Activated CD8-positive, alpha-beta memory T cell treated with anti-CD3 and anti-CD28 coated beads, Interleukin-2, amount 10 ng/mL, durations not matched to agents 7 days and 5 days (primary cell): ENCODE measurements at regions not wholly inside any gene's neighbourhood (a gene's known extent, or its start where the extent isn't known, plus 50 kb on each side); places are given as distances from the start of the nearest gene placed in this dataset.

Experiments
- ATAC-seq: fragments of 150-1000 bp; cut with Tn5 transposase; one replicate; pipeline ENCODE4 v1.10.0; 2021; ENCODE audit warnings: moderate library complexity
- CTCF ChIA-PET: fragments of 350-600 bp; sonication (Branson Sonifier 250); formaldehyde crosslinking; loops from one replicate; lab custom pipeline; 2021; ENCODE audit warnings: antibody characterized with exemption; lab: Charles Lee
- DNase-seq: peaks from one replicate; pipeline ENCODE4 v3.0.0-alpha.2; 2020
- H3K27ac Mint-ChIP-seq: one replicate; pipeline ENCODE4 v1.8.0; 2021; ENCODE audit warnings: mild to moderate bottlenecking, mixed read lengths
- H3K27me3 Mint-ChIP-seq: one replicate; pipeline ENCODE4 v1.8.0; 2021; ENCODE audit warnings: mixed read lengths
- H3K36me3 Mint-ChIP-seq: one replicate; pipeline ENCODE4 v1.8.0; 2021; ENCODE audit warnings: mild to moderate bottlenecking, mixed read lengths
- H3K4me1 Mint-ChIP-seq: one replicate; pipeline ENCODE4 v1.8.0; 2021; ENCODE audit warnings: mixed read lengths
- H3K4me3 Mint-ChIP-seq: one replicate; pipeline ENCODE4 v1.8.0; 2021; ENCODE audit warnings: mild to moderate bottlenecking, moderate library complexity, mixed read lengths
- H3K9me3 Mint-ChIP-seq: one replicate; pipeline ENCODE4 v1.8.0; 2022; ENCODE audit warnings: low read depth, mixed read lengths

DNA sequence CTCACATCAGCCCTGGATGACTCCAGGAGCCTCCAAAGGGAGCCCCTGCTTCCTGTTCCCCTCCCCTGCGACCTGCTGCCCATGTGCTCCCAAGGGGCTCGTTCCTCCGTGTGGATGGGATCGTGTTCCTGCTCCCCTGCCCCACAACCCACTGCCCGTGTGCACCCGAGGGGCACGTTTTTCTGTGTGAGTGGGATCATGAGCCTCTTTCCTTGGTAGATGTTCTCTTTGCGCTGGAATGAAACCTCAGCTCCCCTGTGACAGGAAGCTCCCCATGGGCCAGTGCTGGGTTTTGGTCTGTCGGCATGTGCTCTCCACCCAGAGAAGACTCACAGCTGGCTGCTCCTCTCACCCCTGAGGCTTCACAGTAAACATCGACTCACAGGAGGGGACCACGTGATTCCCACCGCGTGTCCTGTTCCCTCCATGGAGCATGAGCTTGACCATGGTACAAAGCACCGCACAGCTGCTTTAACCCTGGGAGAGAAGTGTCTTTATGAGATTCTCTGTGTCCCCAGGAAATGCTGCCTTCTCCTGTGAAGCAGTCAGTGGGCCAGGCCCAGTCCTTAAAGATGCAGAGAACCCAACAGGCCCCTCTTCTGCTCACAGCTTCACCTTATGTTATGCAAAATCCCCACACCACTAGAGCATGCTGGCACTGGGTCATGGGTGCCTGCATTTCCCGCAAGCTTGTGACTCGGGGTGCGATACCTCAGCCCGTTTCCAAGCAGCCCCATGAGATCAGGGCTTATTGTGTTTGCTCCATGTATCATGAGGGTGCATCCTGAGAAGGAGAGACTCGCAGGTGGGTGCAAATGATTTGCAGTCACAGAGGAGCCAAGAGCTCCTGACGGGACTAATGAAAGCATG is 215.1 kb downstream of the ERMARD start:
- DNase-seq (peak; percentile 26), ATAC-seq (no peak)
- Mint-ChIP-seq H3K27ac (no peak overlapping the region), H3K4me3 (no peak overlapping the region), H3K27me3 (peaks cover 16% of the 10 kb centered on the region), H3K4me1 (no peaks in the 10 kb centered on the region), H3K36me3 (no peaks in the 10 kb centered on the region), H3K9me3 (no peaks in the 10 kb centered on the region)
- CTCF ChIA-PET = interaction anchor here (1.1 kb wide), 1 partner anchor 24 kb away, joined by 3 read pairs; no protein-coding TSS in a partner anchor

DNA sequence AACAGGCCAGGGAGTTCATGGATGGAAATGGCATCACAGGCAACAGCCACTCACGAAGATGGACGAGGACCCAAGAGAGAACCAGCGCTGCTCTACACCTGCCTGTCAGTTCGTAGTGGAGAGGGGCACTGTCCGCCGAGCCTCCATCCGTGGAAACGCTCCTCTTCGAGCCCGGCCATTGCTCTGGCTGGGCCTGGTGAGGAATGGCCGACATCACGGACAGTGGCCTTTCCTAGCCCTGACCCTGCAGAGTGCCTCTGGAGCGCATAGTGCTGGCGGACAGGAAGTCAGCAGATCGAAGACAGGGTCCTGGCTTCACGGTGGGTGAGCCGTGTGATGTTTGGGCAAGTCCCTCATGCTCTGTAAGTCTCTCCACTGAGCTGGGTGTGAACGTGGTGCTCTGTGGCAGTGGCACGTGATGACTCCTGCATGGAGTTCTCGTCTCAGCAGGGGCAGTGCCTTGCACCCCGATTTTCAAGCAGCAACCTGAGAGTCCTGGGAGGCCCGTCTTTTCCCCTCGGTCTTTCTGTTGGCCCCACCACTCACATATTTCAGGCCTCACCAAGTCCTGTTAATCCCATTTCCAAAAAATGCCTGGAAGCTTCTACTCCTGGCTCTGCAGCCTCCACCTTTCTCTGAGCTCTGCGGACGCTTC is 214.4 kb downstream of the ERMARD start:
- DNase-seq = peak; percentile 33
- peaks cover 23% of the 10 kb centered on the region for H3K27me3 Mint-ChIP-seq
- H3K4me3 Mint-ChIP-seq = no peak overlapping the region
- ATAC-seq = no peak
- CTCF ChIA-PET = interaction anchor here (1.1 kb wide), 1 partner anchor 24 kb away, joined by 3 read pairs; no protein-coding TSS in a partner anchor
- H3K27ac Mint-ChIP-seq = no peak overlapping the region
- no peaks in the 10 kb centered on the region for H3K36me3 Mint-ChIP-seq
- peaks cover 3% of the 10 kb centered on the region for H3K4me1 Mint-ChIP-seq
- H3K9me3 Mint-ChIP-seq = no peaks in the 10 kb centered on the region

DNA sequence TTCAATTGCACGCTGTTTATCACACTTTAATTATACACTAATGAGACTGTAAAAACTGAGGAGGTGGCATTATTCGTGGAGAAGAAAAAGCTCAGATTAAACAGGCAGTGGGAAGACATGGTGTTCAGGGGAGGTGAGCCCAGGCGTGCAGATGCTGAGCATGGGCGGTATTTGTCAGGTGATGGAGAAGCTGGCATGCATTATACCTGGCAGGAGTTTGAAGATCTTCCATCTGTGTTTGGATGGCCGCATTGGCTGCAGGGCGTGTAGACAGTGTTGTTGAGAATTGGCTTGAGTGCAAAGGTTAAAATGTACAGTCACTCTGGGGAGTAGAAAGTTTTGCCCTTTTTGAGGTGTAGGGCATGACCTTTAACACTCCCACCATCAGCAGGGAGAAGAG is 213.8 kb downstream of the ERMARD start:
- peaks cover 3% of the 10 kb centered on the region for H3K4me1 Mint-ChIP-seq
- DNase-seq = peak; percentile 11
- H3K36me3 Mint-ChIP-seq = no peaks in the 10 kb centered on the region
- CTCF ChIA-PET = no interaction called here
- no peak overlapping the region for H3K4me3 Mint-ChIP-seq
- no peaks in the 10 kb centered on the region for H3K9me3 Mint-ChIP-seq
- no peak overlapping the region for H3K27ac Mint-ChIP-seq
- ATAC-seq = no peak
- H3K27me3 Mint-ChIP-seq = peaks cover 23% of the 10 kb centered on the region

DNA sequence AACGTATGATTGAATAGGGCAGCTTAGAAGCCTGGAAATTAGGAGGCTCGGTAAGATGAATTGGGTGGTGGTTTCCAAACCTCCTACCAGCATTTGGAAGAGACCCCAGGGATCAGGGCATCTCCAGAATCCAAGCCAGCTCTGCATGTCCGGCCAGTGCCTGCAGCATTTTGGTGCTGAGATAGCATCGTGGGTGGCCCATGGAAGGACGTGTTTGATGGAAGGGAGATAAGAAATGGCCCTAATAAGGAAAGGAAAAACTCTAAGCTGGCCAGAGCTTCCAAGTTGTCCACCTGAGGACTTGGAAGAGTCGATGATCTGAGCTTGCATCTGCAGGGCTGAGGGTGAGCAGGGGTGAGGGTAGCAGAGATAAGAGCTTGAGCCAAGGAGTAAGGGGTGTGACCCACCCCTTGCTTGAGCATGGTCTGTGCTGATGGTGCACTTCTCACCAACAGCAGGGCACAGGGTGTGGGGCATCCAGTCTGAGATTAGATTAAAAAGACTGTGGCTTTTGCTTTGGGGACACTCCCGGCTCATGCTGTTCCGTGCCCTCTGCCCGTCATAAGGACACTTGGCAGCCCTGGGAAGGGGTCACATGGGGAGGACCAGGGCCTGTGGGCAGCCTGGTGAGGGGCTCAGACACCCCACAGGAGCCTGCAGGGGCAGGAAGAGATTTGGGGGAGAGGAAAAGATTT is 213.2 kb downstream of the ERMARD start:
- no peaks in the 10 kb centered on the region for H3K36me3 Mint-ChIP-seq
- ATAC-seq = no peak
- CTCF ChIA-PET = no interaction called here
- peaks cover 27% of the 10 kb centered on the region for H3K27me3 Mint-ChIP-seq
- H3K4me1 Mint-ChIP-seq = peaks cover 3% of the 10 kb centered on the region
- no peak overlapping the region for H3K4me3 Mint-ChIP-seq
- no peaks in the 10 kb centered on the region for H3K9me3 Mint-ChIP-seq
- peak; percentile 31 for DNase-seq
- no peak overlapping the region for H3K27ac Mint-ChIP-seq

DNA sequence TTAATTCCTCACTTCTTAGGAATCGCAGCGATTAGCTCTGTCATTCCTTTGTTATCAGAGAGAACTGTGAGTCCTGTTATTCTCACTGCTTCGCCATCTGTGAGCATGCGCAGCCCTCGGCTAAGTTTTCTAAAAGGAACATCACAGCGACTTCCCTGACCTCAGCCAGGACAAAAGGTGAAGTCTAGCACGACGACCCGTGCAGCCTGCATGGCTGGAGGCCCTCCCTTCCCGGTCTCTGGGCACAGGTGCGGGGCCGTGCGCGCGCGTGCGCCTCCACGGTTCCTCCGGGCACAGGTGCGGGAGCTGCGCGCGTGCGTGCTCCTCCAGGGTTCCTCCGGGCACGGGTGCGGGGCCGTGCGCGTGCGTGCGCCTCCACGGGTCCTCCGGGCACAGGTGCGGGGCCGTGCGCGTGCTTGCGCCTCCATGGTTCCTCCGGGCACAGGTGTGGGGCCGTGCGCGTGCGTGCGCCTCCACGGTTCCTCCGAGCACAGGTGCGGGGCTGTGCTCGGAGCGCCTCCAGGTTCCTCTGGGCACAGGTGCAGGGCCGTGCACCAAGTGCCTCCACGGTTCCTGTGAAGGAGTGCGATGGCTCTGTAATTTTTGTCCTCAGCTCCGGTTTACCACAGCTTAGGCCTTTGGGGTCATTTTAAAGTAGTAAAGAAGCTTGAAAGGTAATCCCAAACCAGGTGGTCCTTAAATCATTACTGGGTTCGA is 212.3 kb downstream of the ERMARD start:
- no peaks in the 10 kb centered on the region for H3K36me3 Mint-ChIP-seq
- peaks cover 35% of the 10 kb centered on the region for H3K27me3 Mint-ChIP-seq
- DNase-seq (peak; percentile 31), ATAC-seq (no peak)
- H3K4me3 Mint-ChIP-seq = no peak overlapping the region
- H3K9me3 Mint-ChIP-seq = no peaks in the 10 kb centered on the region
- H3K4me1 Mint-ChIP-seq = peaks cover 8% of the 10 kb centered on the region
- CTCF ChIA-PET = no interaction called here
- no peak overlapping the region for H3K27ac Mint-ChIP-seq

DNA sequence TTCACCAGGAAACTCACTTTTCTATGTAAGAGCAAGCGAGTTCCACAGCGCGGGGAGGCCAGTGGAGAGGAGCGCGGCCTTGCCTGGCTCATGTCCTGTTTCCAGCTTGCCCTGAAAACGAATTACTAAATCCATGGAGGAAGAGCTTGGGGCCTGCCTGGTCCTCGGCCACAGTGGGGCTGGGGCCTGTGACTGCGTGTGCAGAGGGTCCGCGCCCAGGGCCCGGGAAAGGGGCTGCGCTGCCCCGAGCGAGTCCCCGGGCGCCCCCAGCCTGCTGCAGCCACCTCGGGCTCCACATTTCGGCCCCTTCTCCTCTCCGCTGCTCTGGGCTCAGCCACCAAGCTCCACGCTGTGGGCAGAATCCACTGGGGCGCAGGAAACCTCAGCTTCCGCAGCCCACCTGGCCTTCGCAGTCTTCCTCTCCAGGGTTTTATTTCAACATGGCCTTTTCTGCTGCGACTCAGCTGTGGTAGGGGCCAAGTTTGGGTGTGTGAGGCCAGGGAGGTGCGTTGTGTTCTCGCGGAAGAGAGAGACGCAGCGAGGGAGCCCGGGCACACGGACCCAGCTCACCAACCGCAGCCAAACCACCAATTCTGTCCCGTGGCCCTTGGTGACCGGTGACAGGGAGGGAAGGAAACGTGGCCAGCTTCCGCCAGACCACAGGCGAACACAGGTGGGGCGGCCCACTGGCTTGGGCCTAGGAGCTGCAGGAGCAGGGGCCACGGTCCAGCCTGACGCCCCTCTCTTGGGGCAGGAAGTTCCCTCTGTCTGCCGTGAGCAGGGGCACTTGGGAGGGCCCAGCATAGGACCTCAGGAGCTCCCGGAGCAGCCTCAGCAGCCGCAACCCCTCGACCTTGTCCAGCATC is 211.4 kb downstream of the ERMARD start:
- Mint-ChIP-seq H3K27ac (no peak overlapping the region), H3K36me3 (no peaks in the 10 kb centered on the region), H3K4me1 (peaks cover 11% of the 10 kb centered on the region), H3K4me3 (no peak overlapping the region), H3K27me3 (peaks cover 41% of the 10 kb centered on the region), H3K9me3 (no peaks in the 10 kb centered on the region)
- ATAC-seq (no peak), DNase-seq (peak; percentile 27)
- CTCF ChIA-PET = no interaction called here

DNA sequence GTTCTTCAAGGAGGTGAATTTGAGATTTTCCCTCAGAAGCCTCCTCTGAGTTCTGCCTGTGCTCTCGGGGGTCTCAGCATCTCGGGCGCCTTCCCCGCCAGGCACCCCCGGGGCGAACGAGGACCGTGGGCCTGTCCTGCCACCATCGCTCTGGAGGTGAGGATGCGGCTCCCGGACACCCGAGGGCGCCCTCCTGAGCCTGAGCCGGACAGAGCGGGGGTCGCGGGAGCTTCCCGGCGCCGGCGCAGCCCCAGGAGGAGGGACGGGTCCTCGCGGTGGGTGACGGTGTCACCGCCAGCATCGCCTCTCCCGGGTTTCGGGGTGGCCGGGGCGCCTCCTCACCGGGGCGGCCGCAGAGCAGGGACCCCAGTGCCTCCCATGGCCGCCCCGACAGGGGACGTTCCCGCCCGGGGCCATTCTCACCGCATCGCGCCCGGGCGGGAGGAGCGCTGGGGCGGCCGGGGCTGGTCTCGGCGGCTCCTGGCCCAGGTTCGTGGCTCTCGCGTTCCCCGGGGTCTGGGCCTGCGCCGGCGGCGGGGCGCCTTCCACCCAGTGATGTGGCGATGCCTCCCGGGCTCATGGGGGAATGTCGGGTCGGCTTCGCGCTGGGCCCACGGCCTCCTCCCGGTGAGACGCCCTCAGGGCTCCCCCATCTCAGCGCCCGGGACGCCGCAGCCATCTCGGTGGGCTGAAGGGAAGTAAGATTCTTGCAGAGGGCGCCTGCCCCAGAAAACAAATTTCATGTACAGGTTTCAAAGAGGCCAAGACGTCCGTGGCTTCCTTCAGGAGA is 210.5 kb downstream of the ERMARD start:
- Mint-ChIP-seq H3K4me1 (peaks cover 11% of the 10 kb centered on the region), H3K27me3 (peaks cover 41% of the 10 kb centered on the region), H3K4me3 (no peak overlapping the region), H3K9me3 (no peaks in the 10 kb centered on the region), H3K27ac (no peak overlapping the region), H3K36me3 (no peaks in the 10 kb centered on the region)
- CTCF ChIA-PET = no interaction called here
- DNase-seq (peak; percentile 28), ATAC-seq (no peak)

DNA sequence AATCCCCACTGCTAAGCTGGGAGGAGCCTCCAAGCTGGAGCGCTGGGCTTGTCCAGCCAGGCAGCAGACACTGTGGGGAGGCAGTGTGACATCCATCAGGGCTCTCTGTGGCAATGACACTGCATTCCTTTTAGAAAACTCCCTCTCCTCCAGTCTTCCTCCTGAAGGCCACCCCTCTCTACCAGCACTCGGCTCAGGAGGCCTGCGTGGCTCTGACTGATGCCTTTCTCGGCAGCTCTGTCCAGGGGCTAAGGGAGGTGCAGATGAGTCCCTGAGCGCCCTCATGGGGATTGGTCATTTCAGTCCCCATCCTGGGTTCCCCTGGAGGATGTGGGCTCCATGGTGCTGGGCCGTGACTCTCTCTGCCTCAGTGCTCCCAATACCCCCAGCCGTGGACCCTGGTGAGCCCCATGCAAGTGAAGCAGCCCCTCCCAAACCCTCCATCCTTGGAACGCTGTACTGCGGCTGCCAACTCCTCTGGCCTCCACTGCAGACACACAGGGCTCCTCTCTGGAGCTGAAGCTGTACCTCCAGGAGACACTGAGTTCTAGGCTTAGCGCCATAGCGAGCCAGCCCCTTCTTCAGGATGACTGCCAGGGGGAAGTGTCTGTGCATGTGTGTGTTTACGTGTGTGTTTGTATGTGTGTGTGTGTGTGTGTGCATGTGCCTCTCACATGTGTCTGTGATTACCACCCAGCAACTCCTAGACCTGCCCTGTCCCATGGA is 209.6 kb downstream of the ERMARD start:
- ATAC-seq (no peak), DNase-seq (peak; percentile 37)
- Mint-ChIP-seq H3K9me3 (no peaks in the 10 kb centered on the region), H3K27me3 (peaks cover 39% of the 10 kb centered on the region), H3K4me1 (peaks cover 11% of the 10 kb centered on the region), H3K36me3 (no peaks in the 10 kb centered on the region), H3K4me3 (no peak overlapping the region), H3K27ac (no peak overlapping the region)
- CTCF ChIA-PET = no interaction called here

DNA sequence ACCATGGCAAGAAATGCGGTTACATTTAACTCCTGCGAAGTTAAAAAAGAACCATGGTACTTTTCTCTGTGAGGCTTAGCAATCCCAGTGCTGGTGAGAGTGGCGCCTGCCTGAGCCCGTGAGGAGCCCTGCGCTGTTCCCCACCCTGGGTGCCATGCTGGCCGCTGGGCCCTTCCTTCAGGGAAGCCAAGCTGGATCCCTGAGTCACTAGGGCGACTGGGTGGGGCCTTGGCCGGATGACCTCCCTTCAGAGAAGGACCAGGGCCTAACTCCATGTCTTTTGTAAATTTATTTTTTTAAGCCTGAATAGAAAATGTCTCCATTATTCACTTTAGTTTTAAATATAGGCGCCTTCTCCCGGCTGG is 209.1 kb downstream of the ERMARD start:
- no peaks in the 10 kb centered on the region for H3K36me3 Mint-ChIP-seq
- no peak for DNase-seq
- ATAC-seq = no peak
- no peak overlapping the region for H3K27ac Mint-ChIP-seq
- no peaks in the 10 kb centered on the region for H3K9me3 Mint-ChIP-seq
- peaks cover 11% of the 10 kb centered on the region for H3K4me1 Mint-ChIP-seq
- H3K27me3 Mint-ChIP-seq = peaks cover 40% of the 10 kb centered on the region
- H3K4me3 Mint-ChIP-seq = no peak overlapping the region
- CTCF ChIA-PET = no interaction called here

DNA sequence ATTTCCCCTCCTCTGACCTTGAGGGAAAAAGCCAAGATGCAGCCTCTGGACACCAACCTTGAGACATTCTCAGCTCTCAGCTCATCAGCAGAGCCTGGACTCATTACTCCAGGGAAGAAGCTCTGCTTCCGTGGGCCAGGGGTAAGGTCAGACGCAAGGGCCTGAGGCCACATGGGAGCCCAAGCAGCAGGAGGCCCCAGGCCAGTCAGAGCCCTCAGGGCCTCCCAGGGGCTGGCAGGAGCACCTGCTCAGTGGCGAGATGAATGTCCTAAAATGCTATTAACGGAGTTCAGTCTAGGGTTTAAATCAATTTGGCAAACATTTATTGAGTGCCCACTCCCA is 208.6 kb downstream of the ERMARD start:
- ATAC-seq = no peak
- no peak overlapping the region for H3K27ac Mint-ChIP-seq
- no peak for DNase-seq
- no peaks in the 10 kb centered on the region for H3K9me3 Mint-ChIP-seq
- CTCF ChIA-PET = interaction anchor here (0.7 kb wide), 1 partner anchor 28 kb away, joined by 3 read pairs; no protein-coding TSS in a partner anchor
- peaks cover 45% of the 10 kb centered on the region for H3K27me3 Mint-ChIP-seq
- H3K4me3 Mint-ChIP-seq = no peak overlapping the region
- no peaks in the 10 kb centered on the region for H3K36me3 Mint-ChIP-seq
- H3K4me1 Mint-ChIP-seq = peaks cover 11% of the 10 kb centered on the region

DNA sequence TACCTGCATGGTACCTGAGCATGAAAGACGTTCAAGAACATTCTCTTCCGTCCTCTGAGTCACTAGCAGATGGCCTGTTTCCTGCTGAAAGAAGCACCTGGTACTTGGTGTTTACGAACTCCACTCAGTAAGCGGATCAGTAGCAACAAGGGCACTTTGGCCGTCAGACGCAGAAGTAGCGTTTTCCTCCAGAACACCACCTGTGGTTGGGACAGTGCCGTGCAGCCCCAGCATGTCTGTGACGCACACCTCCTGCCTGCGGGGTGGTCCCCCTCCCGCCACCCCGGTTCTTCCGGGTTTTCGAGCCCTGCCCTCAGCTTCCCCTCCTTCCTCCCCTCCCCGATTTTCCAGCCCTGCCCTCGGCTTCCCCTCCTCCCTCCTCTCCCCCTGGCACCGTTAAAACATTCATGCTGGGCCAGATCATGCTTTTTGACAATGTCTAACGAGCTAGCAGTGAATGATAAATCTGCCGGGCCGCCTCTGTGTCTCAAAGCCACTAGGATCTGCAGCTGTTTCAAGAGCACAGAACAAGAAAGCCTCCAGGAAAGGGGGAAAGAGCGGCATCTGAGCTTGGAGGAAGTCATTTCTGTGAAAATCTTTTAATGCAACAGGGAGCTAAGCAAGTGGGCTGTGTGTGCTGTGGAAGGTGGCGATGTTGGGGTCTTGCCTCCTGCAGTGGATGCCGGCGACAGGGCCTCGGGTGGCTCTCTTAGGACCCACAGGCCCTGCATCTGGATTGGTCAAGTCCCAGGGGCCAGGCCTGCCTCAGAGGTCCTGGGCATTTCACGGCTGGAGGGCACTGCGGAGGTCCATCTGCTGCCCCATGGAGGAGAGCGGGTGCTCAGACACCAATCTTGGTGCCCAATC is 207.9 kb downstream of the ERMARD start:
- Mint-ChIP-seq H3K27ac (no peak overlapping the region), H3K4me3 (no peak overlapping the region)

More for the DNA sequence above, 207.9 kb downstream of the ERMARD start:
- no peaks in the 10 kb centered on the region for H3K36me3 Mint-ChIP-seq
- H3K9me3 Mint-ChIP-seq = no peaks in the 10 kb centered on the region
- CTCF ChIA-PET = interaction anchor here (0.7 kb wide), 1 partner anchor 27 kb away, joined by 3 read pairs; no protein-coding TSS in a partner anchor
- ATAC-seq (peak; percentile 61), DNase-seq (peak; percentile 53)
- peaks cover 11% of the 10 kb centered on the region for H3K4me1 Mint-ChIP-seq
- peaks cover 48% of the 10 kb centered on the region for H3K27me3 Mint-ChIP-seq
